ENCODE measurements at regions not wholly inside any gene's neighbourhood (a gene's known extent, or its start where the extent isn't known, plus 50 kb on each side); places are given as distances from the start of the nearest gene placed in this dataset.

GRCh38 chr4:137583671-137584070 is 51.4 kb upstream of the PCDH18 start:
- TF ChIP-seq EZH2 (IDR thresholded peaks at IDR 0.05; ENCODE audit: insufficient read depth, poor library complexity, severe bottlenecking) (no peak), EZH2phosphoT487 (IDR thresholded peaks at IDR 0.05; ENCODE audit: insufficient read depth, low read depth) (no peak)

Data from GM23248 (cell line).